GM23338 (cell line): ENCODE measurements at regions not wholly inside any gene's neighbourhood (a gene's known extent, or its start where the extent isn't known, plus 50 kb on each side); places are given as distances from the start of the nearest gene placed in this dataset.

Experiments used
- ATAC-seq: fragments of 200-7000 bp; cut with Tn5 transposase; 3 replicates; pipeline ENCODE4 v1.9.1; 2020
- DNase-seq: peaks from one replicate; pipeline ENCODE4 v3.0.0-alpha.2; 2015; ENCODE audit warnings: low spot score
- H2AFZ ChIP-seq: fragments of 200-600 bp; sonication (generic); 2 replicates; pipeline ENCODE4 v1.8.0; 2016; ENCODE audit warnings: antibody characterized with exemption, mild to moderate bottlenecking, moderate library complexity
- H3F3A ChIP-seq: fragments of 200-600 bp; sonication (generic); replicated peaks from 2 replicates; pipeline ENCODE4 v1.8.0; 2017; ENCODE audit warnings: antibody characterized with exemption, mixed run types, low read depth
- H3K27ac ChIP-seq: fragments of 200-600 bp; sonication (generic); 2 replicates; pipeline ENCODE4 v1.6.1; 2016; ENCODE audit warnings: low read depth
- H3K27me3 ChIP-seq: fragments of 200-600 bp; sonication (generic); 2 replicates; pipeline ENCODE4 v1.8.0; 2016; ENCODE audit warnings: mild to moderate bottlenecking, mixed run types, moderate library complexity; ENCODE audit not compliant: insufficient read depth
- H3K36me3 ChIP-seq: fragments of 200-600 bp; sonication (generic); 2 replicates; pipeline ENCODE4 v1.8.0; 2016; ENCODE audit warnings: mild to moderate bottlenecking; ENCODE audit not compliant: insufficient read depth
- H3K4me1 ChIP-seq: fragments of 200-600 bp; sonication (generic); 2 replicates; pipeline ENCODE4 v1.8.0; 2016; ENCODE audit warnings: mild to moderate bottlenecking, moderate library complexity; ENCODE audit not compliant: insufficient read depth
- H3K4me2 ChIP-seq: fragments of 200-600 bp; sonication (generic); 2 replicates; pipeline ENCODE4 v1.7.1; 2017; ENCODE audit warnings: mixed run types
- H3K4me3 ChIP-seq: fragments of 200-600 bp; sonication (generic); 2 replicates; pipeline ENCODE4 v1.6.1; 2016; ENCODE audit warnings: mixed run types
- H3K79me2 ChIP-seq: fragments of 200-600 bp; sonication (generic); replicated peaks from 2 replicates; pipeline ENCODE4 v1.8.0; 2017; ENCODE audit warnings: mild to moderate bottlenecking; ENCODE audit not compliant: insufficient read depth
- H3K9me2 ChIP-seq: fragments of 200-600 bp; sonication (generic); 2 replicates; pipeline ENCODE4 v1.8.0; 2017; ENCODE audit not compliant: insufficient read depth
- H4K20me1 ChIP-seq: fragments of 200-600 bp; sonication (generic); replicated peaks from 2 replicates; pipeline ENCODE4 v1.8.0; 2017; ENCODE audit warnings: mild to moderate bottlenecking; ENCODE audit not compliant: insufficient read depth
- H3K27ac Mint-ChIP-seq: 2 replicates; pipeline ENCODE4 v1.8.0; 2020; ENCODE audit warnings: inconsistent platforms, mild to moderate bottlenecking, moderate library complexity, mixed read lengths
- H3K27me3 Mint-ChIP-seq: 3 replicates; pipeline ENCODE4 v1.8.0; 2022; ENCODE audit warnings: low read depth, mild to moderate bottlenecking, moderate library complexity, mixed read lengths, inconsistent platforms; ENCODE audit not compliant: insufficient read depth, poor library complexity
- H3K36me3 Mint-ChIP-seq: 3 replicates; pipeline ENCODE4 v1.8.0; 2021; ENCODE audit warnings: low read depth, mild to moderate bottlenecking, inconsistent platforms, moderate library complexity, mixed read lengths
- H3K4me1 Mint-ChIP-seq: 3 replicates; pipeline ENCODE4 v1.8.0; 2020; ENCODE audit warnings: mild to moderate bottlenecking, inconsistent platforms, mixed read lengths
- H3K4me3 Mint-ChIP-seq: 3 replicates; pipeline ENCODE4 v1.8.0; 2021; ENCODE audit warnings: moderate library complexity, mild to moderate bottlenecking, inconsistent platforms, mixed read lengths
- H3K9me3 Mint-ChIP-seq: 3 replicates; pipeline ENCODE4 v1.8.0; 2020; ENCODE audit warnings: moderate library complexity, mild to moderate bottlenecking, inconsistent platforms, mixed read lengths
- CREB1 ChIP-seq: fragments of 250-450 bp; sonication (Bioruptor Pico); IDR thresholded peaks from 2 replicates; pipeline ENCODE4 v1.5.0; 2020; ENCODE audit warnings: low read depth, mild to moderate bottlenecking, moderate library complexity
- CTCF ChIP-seq, 2 experiments: fragments of 200-600 bp in 1 of 2; sonication (generic) in 1 of 2; conservative IDR thresholded peaks; 2 replicates each; pipeline versions ENCODE4 v1.5.1 to v1.6.1; 2016 to 2017; ENCODE audit warnings: antibody characterized with exemption in 2 of 2, low read depth in 2 of 2, mild to moderate bottlenecking in 2 of 2, moderate library complexity in 1 of 2
- EZH2 ChIP-seq: fragments of 200-600 bp; sonication (generic); IDR thresholded peaks from one replicate; pipeline ENCODE4 v1.8.0; 2017; ENCODE audit warnings: antibody characterized with exemption, mild to moderate bottlenecking, low read depth; ENCODE audit not compliant: unreplicated experiment
- EZH2phosphoT487 ChIP-seq: fragments of 200-600 bp; sonication (generic); IDR thresholded peaks from one replicate; pipeline ENCODE4 v1.8.1; 2018; ENCODE audit warnings: antibody characterized with exemption; ENCODE audit not compliant: unreplicated experiment
- JUNB ChIP-seq: IDR thresholded peaks from one replicate; pipeline ENCODE4 v1.6.1; 2016; ENCODE audit warnings: antibody characterized with exemption; ENCODE audit not compliant: unreplicated experiment
- NANOG ChIP-seq: IDR thresholded peaks from 2 replicates; pipeline ENCODE4 v1.6.1; 2016; ENCODE audit warnings: antibody characterized with exemption, borderline replicate concordance
- POLR2AphosphoS5 ChIP-seq: IDR thresholded peaks from 2 replicates; pipeline ENCODE4 v1.6.1; 2016; ENCODE audit warnings: antibody characterized with exemption, low read depth
- STAT1 ChIP-seq: IDR thresholded peaks from one replicate; pipeline ENCODE4 v1.6.1; 2016; ENCODE audit warnings: antibody characterized with exemption; ENCODE audit not compliant: unreplicated experiment
- ZNF114 ChIP-seq: fragments of 250-450 bp; sonication (Bioruptor Pico); IDR thresholded peaks from 2 replicates; pipeline ENCODE4 v1.5.0; 2020; ENCODE audit warnings: mild to moderate bottlenecking, moderate library complexity
- ZNF331 ChIP-seq: fragments of 250-450 bp; sonication (Bioruptor Pico); IDR thresholded peaks from 2 replicates; pipeline ENCODE4 v1.5.0; 2020; ENCODE audit warnings: low read depth, mild to moderate bottlenecking, moderate library complexity
- TF ChIP-seq, protein P1 (sequence below): IDR thresholded peaks from 2 replicates; pipeline ENCODE4 v1.6.1; 2016; ENCODE audit warnings: antibody characterized with exemption
- TF ChIP-seq, protein P2 (sequence below): IDR thresholded peaks from one replicate; pipeline ENCODE4 v1.6.1; 2018; ENCODE audit warnings: antibody characterized with exemption; ENCODE audit not compliant: unreplicated experiment
- TF ChIP-seq, protein P3 (sequence below): fragments of 250-450 bp; sonication (Bioruptor Pico); IDR thresholded peaks from 2 replicates; pipeline ENCODE4 v1.5.0; 2020; ENCODE audit warnings: mild to moderate bottlenecking, moderate library complexity

DNA sequence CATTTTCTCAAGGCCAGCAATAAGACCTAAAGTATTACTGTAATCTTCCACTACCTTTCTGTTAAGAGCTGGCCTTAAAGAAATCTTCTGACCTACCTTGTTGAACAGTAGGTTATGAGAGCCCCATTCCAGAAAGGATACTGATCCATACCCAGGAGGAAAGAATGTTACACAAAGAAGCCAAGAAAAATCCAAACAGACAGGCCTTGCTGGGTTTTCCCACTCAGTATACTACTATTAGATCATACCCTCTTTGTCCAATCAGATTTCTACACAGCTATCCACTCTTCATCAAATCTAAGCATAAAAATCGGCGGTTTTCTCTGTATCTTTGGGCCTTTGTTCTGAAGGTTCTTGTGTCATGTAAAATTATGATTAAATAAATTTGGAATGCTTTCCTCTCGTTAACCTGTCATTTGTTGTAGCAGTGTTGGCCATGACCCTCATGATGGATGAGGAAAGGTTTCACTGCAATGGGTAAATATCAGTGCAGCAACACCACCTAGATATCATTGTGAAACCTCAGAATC lies 292.3 kb downstream of the ANKRD50 start (continued):
- TF ChIP-seq CTCF (conservative IDR thresholded peaks at IDR 0.05; ENCODE audit: low read depth in 2 of 2): no peak
- no peak for TF ChIP-seq POLR2AphosphoS5
- TF ChIP-seq CREB1: no peak
- TF ChIP-seq ZNF331 (CRISPR knock-in tag): no peak

GRCh38 chr4:124423160-124423559 lies 289.4 kb downstream of the ANKRD50 start:
- Histone ChIP-seq H3K79me2 (no peaks in the 10 kb centered on the region), H3F3A (no peaks in the 10 kb centered on the region), H3K4me3 (no peak overlapping the region), H4K20me1 (no peaks in the 10 kb centered on the region), H3K27ac (no peak overlapping the region), H3K36me3 (no peaks in the 10 kb centered on the region), H3K9me2 (no peaks in the 10 kb centered on the region), H3K27me3 (no peaks in the 10 kb centered on the region), H3K4me2 (no peak overlapping the region), H2AFZ (no peak overlapping the region), H3K4me1 (no peaks in the 10 kb centered on the region)
- H3K4me1 Mint-ChIP-seq: peaks cover 22% of the 10 kb centered on the region
- H3K27ac Mint-ChIP-seq: no peak overlapping the region
- H3K9me3 Mint-ChIP-seq: no peaks in the 10 kb centered on the region
- H3K36me3 Mint-ChIP-seq: no peaks in the 10 kb centered on the region
- DNase-seq (no peak), ATAC-seq (no peak)
- no peak overlapping the region for H3K4me3 Mint-ChIP-seq
- no peaks in the 10 kb centered on the region for H3K27me3 Mint-ChIP-seq
- no peak for TF ChIP-seq EZH2phosphoT487
- TF ChIP-seq JUNB: no peak
- TF ChIP-seq NANOG: no peak
- TF ChIP-seq, protein P1, sequence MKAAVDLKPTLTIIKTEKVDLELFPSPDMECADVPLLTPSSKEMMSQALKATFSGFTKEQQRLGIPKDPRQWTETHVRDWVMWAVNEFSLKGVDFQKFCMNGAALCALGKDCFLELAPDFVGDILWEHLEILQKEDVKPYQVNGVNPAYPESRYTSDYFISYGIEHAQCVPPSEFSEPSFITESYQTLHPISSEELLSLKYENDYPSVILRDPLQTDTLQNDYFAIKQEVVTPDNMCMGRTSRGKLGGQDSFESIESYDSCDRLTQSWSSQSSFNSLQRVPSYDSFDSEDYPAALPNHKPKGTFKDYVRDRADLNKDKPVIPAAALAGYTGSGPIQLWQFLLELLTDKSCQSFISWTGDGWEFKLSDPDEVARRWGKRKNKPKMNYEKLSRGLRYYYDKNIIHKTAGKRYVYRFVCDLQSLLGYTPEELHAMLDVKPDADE: no peak
- no peak for TF ChIP-seq ZNF114
- no peak for TF ChIP-seq ZNF331 (CRISPR knock-in tag)
- TF ChIP-seq, protein P2, sequence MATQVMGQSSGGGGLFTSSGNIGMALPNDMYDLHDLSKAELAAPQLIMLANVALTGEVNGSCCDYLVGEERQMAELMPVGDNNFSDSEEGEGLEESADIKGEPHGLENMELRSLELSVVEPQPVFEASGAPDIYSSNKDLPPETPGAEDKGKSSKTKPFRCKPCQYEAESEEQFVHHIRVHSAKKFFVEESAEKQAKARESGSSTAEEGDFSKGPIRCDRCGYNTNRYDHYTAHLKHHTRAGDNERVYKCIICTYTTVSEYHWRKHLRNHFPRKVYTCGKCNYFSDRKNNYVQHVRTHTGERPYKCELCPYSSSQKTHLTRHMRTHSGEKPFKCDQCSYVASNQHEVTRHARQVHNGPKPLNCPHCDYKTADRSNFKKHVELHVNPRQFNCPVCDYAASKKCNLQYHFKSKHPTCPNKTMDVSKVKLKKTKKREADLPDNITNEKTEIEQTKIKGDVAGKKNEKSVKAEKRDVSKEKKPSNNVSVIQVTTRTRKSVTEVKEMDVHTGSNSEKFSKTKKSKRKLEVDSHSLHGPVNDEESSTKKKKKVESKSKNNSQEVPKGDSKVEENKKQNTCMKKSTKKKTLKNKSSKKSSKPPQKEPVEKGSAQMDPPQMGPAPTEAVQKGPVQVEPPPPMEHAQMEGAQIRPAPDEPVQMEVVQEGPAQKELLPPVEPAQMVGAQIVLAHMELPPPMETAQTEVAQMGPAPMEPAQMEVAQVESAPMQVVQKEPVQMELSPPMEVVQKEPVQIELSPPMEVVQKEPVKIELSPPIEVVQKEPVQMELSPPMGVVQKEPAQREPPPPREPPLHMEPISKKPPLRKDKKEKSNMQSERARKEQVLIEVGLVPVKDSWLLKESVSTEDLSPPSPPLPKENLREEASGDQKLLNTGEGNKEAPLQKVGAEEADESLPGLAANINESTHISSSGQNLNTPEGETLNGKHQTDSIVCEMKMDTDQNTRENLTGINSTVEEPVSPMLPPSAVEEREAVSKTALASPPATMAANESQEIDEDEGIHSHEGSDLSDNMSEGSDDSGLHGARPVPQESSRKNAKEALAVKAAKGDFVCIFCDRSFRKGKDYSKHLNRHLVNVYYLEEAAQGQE: no peak
- TF ChIP-seq, protein P3, sequence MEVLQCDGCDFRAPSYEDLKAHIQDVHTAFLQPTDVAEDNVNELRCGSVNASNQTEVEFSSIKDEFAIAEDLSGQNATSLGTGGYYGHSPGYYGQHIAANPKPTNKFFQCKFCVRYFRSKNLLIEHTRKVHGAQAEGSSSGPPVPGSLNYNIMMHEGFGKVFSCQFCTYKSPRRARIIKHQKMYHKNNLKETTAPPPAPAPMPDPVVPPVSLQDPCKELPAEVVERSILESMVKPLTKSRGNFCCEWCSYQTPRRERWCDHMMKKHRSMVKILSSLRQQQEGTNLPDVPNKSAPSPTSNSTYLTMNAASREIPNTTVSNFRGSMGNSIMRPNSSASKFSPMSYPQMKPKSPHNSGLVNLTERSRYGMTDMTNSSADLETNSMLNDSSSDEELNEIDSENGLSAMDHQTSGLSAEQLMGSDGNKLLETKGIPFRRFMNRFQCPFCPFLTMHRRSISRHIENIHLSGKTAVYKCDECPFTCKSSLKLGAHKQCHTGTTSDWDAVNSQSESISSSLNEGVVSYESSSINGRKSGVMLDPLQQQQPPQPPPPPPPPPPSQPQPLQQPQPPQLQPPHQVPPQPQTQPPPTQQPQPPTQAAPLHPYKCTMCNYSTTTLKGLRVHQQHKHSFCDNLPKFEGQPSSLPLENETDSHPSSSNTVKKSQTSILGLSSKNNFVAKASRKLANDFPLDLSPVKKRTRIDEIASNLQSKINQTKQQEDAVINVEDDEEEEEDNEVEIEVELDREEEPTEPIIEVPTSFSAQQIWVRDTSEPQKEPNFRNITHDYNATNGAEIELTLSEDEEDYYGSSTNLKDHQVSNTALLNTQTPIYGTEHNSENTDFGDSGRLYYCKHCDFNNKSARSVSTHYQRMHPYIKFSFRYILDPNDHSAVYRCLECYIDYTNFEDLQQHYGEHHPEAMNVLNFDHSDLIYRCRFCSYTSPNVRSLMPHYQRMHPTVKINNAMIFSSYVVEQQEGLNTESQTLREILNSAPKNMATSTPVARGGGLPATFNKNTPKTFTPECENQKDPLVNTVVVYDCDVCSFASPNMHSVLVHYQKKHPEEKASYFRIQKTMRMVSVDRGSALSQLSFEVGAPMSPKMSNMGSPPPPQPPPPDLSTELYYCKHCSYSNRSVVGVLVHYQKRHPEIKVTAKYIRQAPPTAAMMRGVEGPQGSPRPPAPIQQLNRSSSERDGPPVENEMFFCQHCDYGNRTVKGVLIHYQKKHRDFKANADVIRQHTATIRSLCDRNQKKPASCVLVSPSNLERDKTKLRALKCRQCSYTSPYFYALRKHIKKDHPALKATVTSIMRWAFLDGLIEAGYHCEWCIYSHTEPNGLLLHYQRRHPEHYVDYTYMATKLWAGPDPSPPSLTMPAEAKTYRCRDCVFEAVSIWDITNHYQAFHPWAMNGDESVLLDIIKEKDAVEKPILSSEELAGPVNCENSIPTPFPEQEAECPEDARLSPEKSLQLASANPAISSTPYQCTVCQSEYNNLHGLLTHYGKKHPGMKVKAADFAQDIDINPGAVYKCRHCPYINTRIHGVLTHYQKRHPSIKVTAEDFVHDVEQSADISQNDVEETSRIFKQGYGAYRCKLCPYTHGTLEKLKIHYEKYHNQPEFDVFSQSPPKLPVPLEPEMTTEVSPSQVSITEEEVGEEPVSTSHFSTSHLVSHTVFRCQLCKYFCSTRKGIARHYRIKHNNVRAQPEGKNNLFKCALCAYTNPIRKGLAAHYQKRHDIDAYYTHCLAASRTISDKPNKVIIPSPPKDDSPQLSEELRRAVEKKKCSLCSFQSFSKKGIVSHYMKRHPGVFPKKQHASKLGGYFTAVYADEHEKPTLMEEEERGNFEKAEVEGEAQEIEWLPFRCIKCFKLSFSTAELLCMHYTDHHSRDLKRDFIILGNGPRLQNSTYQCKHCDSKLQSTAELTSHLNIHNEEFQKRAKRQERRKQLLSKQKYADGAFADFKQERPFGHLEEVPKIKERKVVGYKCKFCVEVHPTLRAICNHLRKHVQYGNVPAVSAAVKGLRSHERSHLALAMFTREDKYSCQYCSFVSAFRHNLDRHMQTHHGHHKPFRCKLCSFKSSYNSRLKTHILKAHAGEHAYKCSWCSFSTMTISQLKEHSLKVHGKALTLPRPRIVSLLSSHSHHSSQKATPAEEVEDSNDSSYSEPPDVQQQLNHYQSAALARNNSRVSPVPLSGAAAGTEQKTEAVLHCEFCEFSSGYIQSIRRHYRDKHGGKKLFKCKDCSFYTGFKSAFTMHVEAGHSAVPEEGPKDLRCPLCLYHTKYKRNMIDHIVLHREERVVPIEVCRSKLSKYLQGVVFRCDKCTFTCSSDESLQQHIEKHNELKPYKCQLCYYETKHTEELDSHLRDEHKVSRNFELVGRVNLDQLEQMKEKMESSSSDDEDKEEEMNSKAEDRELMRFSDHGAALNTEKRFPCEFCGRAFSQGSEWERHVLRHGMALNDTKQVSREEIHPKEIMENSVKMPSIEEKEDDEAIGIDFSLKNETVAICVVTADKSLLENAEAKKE (CRISPR knock-in tag): no peak
- no peak for TF ChIP-seq CREB1
- TF ChIP-seq POLR2AphosphoS5: no peak
- TF ChIP-seq EZH2: no peak
- no peak for TF ChIP-seq STAT1
